ENCODE measurements at regions not wholly inside any gene's neighbourhood (a gene's known extent, or its start where the extent isn't known, plus 50 kb on each side); places are given as distances from the start of the nearest gene placed in this dataset.

GRCh38 chr9:16191691-16192402 is 639.0 kb downstream of the CCDC171 start:
- ChIA-PET CTCF (interaction anchor here (0.7 to 3.2 kb wide), 5 partner anchors 9 to 16 kb away, joined by 3 to 8 read pairs (median 3); no protein-coding TSS in a partner anchor), POLR2A (no interaction called here)
- Histone ChIP-seq H3K9ac (peak overlapping the region; percentile 54; the same call in 1 of the 2 replicates), H3K27ac (ENCODE audit: low read depth in 2 of 2, low read length in 1 of 2) (peak overlapping the region; percentile 76 to 82; a peak in 3 of 4 replicates), H3F3A (replicated peaks; ENCODE audit: insufficient read depth) (peaks cover 24% of the 10 kb centered on the region), H2AFZ (ENCODE audit: low read depth) (peak overlapping the region; percentile 38; the same call in 1 of the 2 replicates), H3K9me3 (no peaks in the 10 kb centered on the region), H3K4me1 (ENCODE audit: control insufficient read depth in 1 of 2, insufficient read depth in 2 of 2, low read depth in 1 of 2, low read length in 1 of 2) (peaks cover 18 to 20% of the 10 kb centered on the region in 2 experiments), H4K20me1 (ENCODE audit: insufficient read depth) (no peaks in the 10 kb centered on the region), H3K79me2 (ENCODE audit: insufficient read depth) (no peaks in the 10 kb centered on the region), H3K4me3 (ENCODE audit: low read depth in 2 of 2, low read length in 1 of 2) (peak overlapping the region in 1 of 2 experiments; percentile 29; a peak in 1 of 4 replicates), H3K9me2 (no peaks in the 10 kb centered on the region), H3K36me3 (replicated peaks in 1 of 2; ENCODE audit: control insufficient read depth in 1 of 2, insufficient read depth in 2 of 2, low read length in 1 of 2) (peaks cover 0 to 2% of the 10 kb centered on the region in 2 experiments), H3K27me3 (ENCODE audit: insufficient read depth) (no peaks in the 10 kb centered on the region), H3K4me2 (peak overlapping the region; percentile 72)
- peak; percentile 77 for DNase-seq
- 7% methylated on average over 3 of the region's 14 CpGs for WGBS (ENCODE audit: low lambda C conversion rate)
- no peak for TF ChIP-seq EZH2phosphoT487 (IDR thresholded peaks at IDR 0.05; ENCODE audit: borderline replicate concordance, low read depth)
- peak; percentile 59; the same call in 1 of the 2 replicates for TF ChIP-seq YY1 (IDR thresholded peaks at IDR 0.05; ENCODE audit: low read depth)
- TF ChIP-seq MAX (IDR thresholded peaks at IDR 0.05; ENCODE audit: low read depth), result peak; percentile 41; the same call in 1 of the 2 replicates
- peak; percentile 94 for TF ChIP-seq TCF12 (IDR thresholded peaks at IDR 0.05)
- TF ChIP-seq CTCF (IDR thresholded peaks at IDR 0.05), result peak; percentile 91
- TF ChIP-seq RAD21 (IDR thresholded peaks at IDR 0.05; ENCODE audit: low read length), result peak; percentile 90
- TF ChIP-seq MXI1 (IDR thresholded peaks at IDR 0.05; ENCODE audit: low read depth, low read length), result 0 out of 2 replicates have a peak, but pooled peaks have one; percentile 24
- peak; percentile 16 for TF ChIP-seq CHD2 (IDR thresholded peaks at IDR 0.05; ENCODE audit: low read length, partially characterized antibody)
- TF ChIP-seq GATA2 (CRISPR knock-in tag; IDR thresholded peaks at IDR 0.05), result no peak
- peak; percentile 89 for TF ChIP-seq PBX3 (IDR thresholded peaks at IDR 0.05)
- no peak for TF ChIP-seq USF1 (IDR thresholded peaks at IDR 0.05; ENCODE audit: borderline replicate concordance, low read depth)
- no peak for TF ChIP-seq MEF2A (IDR thresholded peaks at IDR 0.05; ENCODE audit: borderline replicate concordance, low read depth)
- peak; percentile 87 for TF ChIP-seq NFIC (IDR thresholded peaks at IDR 0.05; ENCODE audit: borderline replicate concordance)
- peak; percentile 21 for TF ChIP-seq GABPA (IDR thresholded peaks at IDR 0.05; ENCODE audit: low read depth)
- TF ChIP-seq FOXM1 (IDR thresholded peaks at IDR 0.05; ENCODE audit: low read depth), result peak; percentile 89
- TF ChIP-seq IRF3 (IDR thresholded peaks at IDR 0.05; ENCODE audit: low read depth, low read length), result no peak
- TF ChIP-seq EP300 (IDR thresholded peaks at IDR 0.05; ENCODE audit: borderline replicate concordance in 1 of 2, low read depth in 1 of 2, low read length in 1 of 2), result peak in 1 of 2 experiments; percentile 97; a peak in 2 of 4 replicates
- TF ChIP-seq TEAD4 (IDR thresholded peaks at IDR 0.05; ENCODE audit: borderline replicate concordance, insufficient read depth), result peak; percentile 94
- 0 out of 2 replicates have a peak, but pooled peaks have one; percentile 31 for TF ChIP-seq REST (IDR thresholded peaks at IDR 0.05; ENCODE audit: low read depth, low read length)
- TF ChIP-seq RXRA (IDR thresholded peaks at IDR 0.05; ENCODE audit: borderline replicate concordance, low read depth), result peak; percentile 52; the same call in 1 of the 2 replicates
- TF ChIP-seq NRF1 (IDR thresholded peaks at IDR 0.05; ENCODE audit: low read depth, low read length), result no peak; the same call in 1 of the 2 replicates

Data from SK-N-SH (cell line).